GM10248 (cell line): ENCODE measurements at regions not wholly inside any gene's neighbourhood (a gene's known extent, or its start where the extent isn't known, plus 50 kb on each side); places are given as distances from the start of the nearest gene placed in this dataset.
"Not testable (repeated sequence)": the region's sequence is repeated elsewhere in the genome, so short reads cannot be mapped to it uniquely, and the experiment has no call there.

Experiments used
- CTCF ChIA-PET: fragments of 300-600 bp; sonication (Branson Sonifier 250); formaldehyde crosslinking; extraction: SDS; loops from one replicate; lab custom pipeline; 2021; ENCODE audit warnings: antibody characterized with exemption; lab: Yijun Ruan, JAX
- POLR2A ChIA-PET: fragments of 350-650 bp; sonication (Branson Sonifier 250); formaldehyde crosslinking; extraction: SDS; loops from one replicate; lab custom pipeline; 2020; ENCODE audit warnings: antibody characterized with exemption; lab: Yijun Ruan, JAX
- DNase-seq: peaks from one replicate; pipeline ENCODE4 v3.0.0; 2012; ENCODE audit errors: extremely low spot score
- CTCF ChIP-seq: IDR thresholded peaks from 2 replicates; pipeline ENCODE4 v1.5.1; 2012; ENCODE audit warnings: mild to moderate bottlenecking, low read depth; ENCODE audit errors: extremely low read depth, missing control alignments, control extremely low read depth

GRCh38 chr2:126978333-126978732, 79.6 kb downstream of the TEX51 start:
- TF ChIP-seq CTCF = no peak
- ChIA-PET POLR2A (no interaction called here), CTCF (no interaction called here)
- no peak for DNase-seq

GRCh38 chr2:126979039-126980003, 80.6 kb downstream of the TEX51 start:
- TF ChIP-seq CTCF = no peak
- no peak for DNase-seq
- POLR2A ChIA-PET = no interaction called here
- CTCF ChIA-PET = no interaction called here

- no peak for DNase-seq
These were observed 82.8 kb downstream of the TEX51 start for GRCh38 chr2:126981476-126981875.

GRCh38 chr2:126982935-126983334, 84.2 kb downstream of the TEX51 start:
- CTCF ChIA-PET = no interaction called here
- TF ChIP-seq CTCF = no peak
- POLR2A ChIA-PET = no interaction called here
- DNase-seq = no peak

More at GRCh38 chr2:126981476-126981875, 82.8 kb downstream of the TEX51 start:
- TF ChIP-seq CTCF = no peak
- POLR2A ChIA-PET = no interaction called here
- CTCF ChIA-PET = interaction anchor here (1.4 kb wide), 1 partner anchor 10 kb away, joined by 3 read pairs; no protein-coding TSS in a partner anchor

GRCh38 chr2:126986631-126987187, 88.0 kb downstream of the TEX51 start:
- ChIA-PET POLR2A (no interaction called here), CTCF (interaction anchor here (1.2 to 1.8 kb wide), 3 partner anchors 15 to 27 kb away, joined by 3 to 8 read pairs (median 4); no protein-coding TSS in a partner anchor)
- TF ChIP-seq CTCF = no peak
- DNase-seq = no peak

- no peak for TF ChIP-seq CTCF
- ChIA-PET POLR2A (no interaction called here), CTCF (interaction anchor here (1.1 to 1.3 kb wide), 2 partner anchors 13 to 17 kb away, joined by 3 read pairs; no protein-coding TSS in a partner anchor)
- no peak for DNase-seq
These were observed 89.8 kb downstream of the TEX51 start for GRCh38 chr2:126988482-126988881.

- CTCF ChIA-PET = interaction anchor here (1.3 kb wide), 1 partner anchor 17 kb away, joined by 3 read pairs; no protein-coding TSS in a partner anchor
- DNase-seq = not testable (repeated sequence)
- POLR2A ChIA-PET = interaction anchor here (0.6 kb wide), 1 partner anchor 137 kb away, joined by 3 read pairs; no protein-coding TSS in a partner anchor
These were observed 90.4 kb downstream of the TEX51 start for GRCh38 chr2:126989064-126989463.
